HEK293T (cell line): ENCODE measurements at regions not wholly inside any gene's neighbourhood (a gene's known extent, or its start where the extent isn't known, plus 50 kb on each side); places are given as distances from the start of the nearest gene placed in this dataset.

Source experiments
- BHLHE40 ChIP-seq: fragments of 450-650 bp; IDR thresholded peaks from 2 replicates; pipeline ENCODE4 v1.6.1; 2016; ENCODE audit warnings: mild to moderate bottlenecking, moderate library complexity, borderline replicate concordance
- CTBP1 ChIP-seq: fragments of 450-650 bp; IDR thresholded peaks from 2 replicates; pipeline ENCODE4 v1.6.1; 2016; ENCODE audit warnings: borderline replicate concordance
- ELF4 ChIP-seq: fragments of 450-650 bp; IDR thresholded peaks from 2 replicates; pipeline ENCODE4 v1.6.1; 2017; ENCODE audit warnings: antibody characterized with exemption
- SP1 ChIP-seq: fragments of 450-650 bp; IDR thresholded peaks from 2 replicates; pipeline ENCODE4 v1.6.1; 2017
- TARDBP ChIP-seq: fragments of 450-650 bp; IDR thresholded peaks from 2 replicates; pipeline ENCODE4 v1.6.1; 2016

DNA sequence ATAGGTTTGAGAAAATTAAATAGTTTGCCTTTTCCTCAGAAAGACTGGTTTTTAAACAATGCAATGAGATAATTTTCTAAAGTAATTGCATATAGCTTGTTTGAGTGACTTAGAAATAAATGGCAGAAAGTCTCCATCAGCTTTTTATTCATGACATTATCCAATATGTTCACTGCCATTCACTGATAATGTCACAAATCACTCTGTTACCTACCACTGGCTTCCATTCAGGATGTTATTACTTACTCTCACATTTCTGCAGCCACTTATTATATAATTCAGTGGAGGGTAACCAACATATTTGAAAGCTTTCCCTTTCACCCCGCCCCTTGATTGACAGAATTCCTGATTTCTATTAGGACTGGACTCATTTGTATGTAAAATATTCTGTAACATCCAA, 1583.5 kb downstream of the PCDH18 start:
- TF ChIP-seq BHLHE40, result no peak
- no peak for TF ChIP-seq SP1
- TF ChIP-seq CTBP1, result no peak
- no peak for TF ChIP-seq TARDBP
- TF ChIP-seq ELF4, result no peak
